Upper lobe of left lung (tissue), 6 donors: ENCODE measurements at regions not wholly inside any gene's neighbourhood (a gene's known extent, or its start where the extent isn't known, plus 50 kb on each side); places are given as distances from the start of the nearest gene placed in this dataset.

Source experiments
- ATAC-seq, 2 donors: fragments of 200-7000 bp; cut with Tn5 transposase; one replicate each; pipeline ENCODE4 v1.9.1; 2022; ENCODE audit warnings: mild to moderate bottlenecking in 2 of 2, moderate library complexity in 2 of 2; ENCODE audit not compliant: low FRiP score in 2 of 2
- DNase-seq, 2 donors: peaks; one replicate each; pipeline ENCODE4 v3.0.0-alpha.2; 2019 to 2020
- H3K27ac ChIP-seq, 4 donors: fragments of 200-600 bp; sonication (generic); one replicate each; pipeline ENCODE4 v1.5.1; 2016 to 2019
- H3K27me3 ChIP-seq, 4 donors: fragments of 200-600 bp; sonication (generic); one replicate each; pipeline ENCODE4 v1.5.1; 2017 to 2019
- H3K36me3 ChIP-seq, 4 donors: fragments of 200-600 bp; sonication (generic); one replicate each; pipeline ENCODE4 v1.5.1; 2016 to 2019
- H3K4me1 ChIP-seq, 4 donors: fragments of 200-600 bp; sonication (generic); one replicate each; pipeline ENCODE4 v1.5.1; 2018 to 2019
- H3K4me3 ChIP-seq, 4 donors: fragments of 200-600 bp; sonication (generic); one replicate each; pipeline ENCODE4 v1.5.1; 2017 to 2019; ENCODE audit warnings: mild to moderate bottlenecking in 2 of 4, moderate library complexity in 1 of 4
- H3K9me3 ChIP-seq, 4 donors: fragments of 200-600 bp; sonication (generic); one replicate each; pipeline ENCODE4 v1.5.1; 2018 to 2019
- EP300 ChIP-seq, 4 donors: sonication (generic); formaldehyde crosslinking; IDR thresholded peaks; one replicate each; pipeline ENCODE4 v1.5.1; 2017; ENCODE audit warnings: antibody characterized with exemption in 4 of 4, control low read depth in 2 of 4
- POLR2A ChIP-seq, 4 donors: fragments of 450-650 bp; IDR thresholded peaks; one replicate each; pipeline ENCODE4 v1.5.1; 2016 to 2017; ENCODE audit warnings: antibody characterized with exemption in 4 of 4, mild to moderate bottlenecking in 2 of 4
- POLR2AphosphoS5 ChIP-seq, 2 donors: sonication (generic); formaldehyde crosslinking; IDR thresholded peaks; one replicate each; pipeline ENCODE4 v1.5.1; 2017; ENCODE audit warnings: antibody characterized with exemption in 2 of 2
- WGBS, 2 donors: methylation state at CpG; one replicate each; pipeline ENCODE4 v1.1.5; 2017 to 2018; 5-methylcytosine and 5-hydroxymethylcytosine counted together
- TF ChIP-seq, protein P1 (sequence below), 6 experiments: fragments of 450-650 bp in 4 of 6; fragments of 200-600 bp in 2 of 6; sonication (generic) in 2 of 6; IDR thresholded peaks; one replicate each; pipeline ENCODE4 v1.5.1; 2016 to 2019; ENCODE audit warnings: antibody characterized with exemption in 6 of 6
- donor health status: DM: no; HTN: no; CAD: no; lungs with moderate emphysema.
- donor health status: DM: no; HTN: yes; CAD: no; lungs with severe emphysema.

DNA sequence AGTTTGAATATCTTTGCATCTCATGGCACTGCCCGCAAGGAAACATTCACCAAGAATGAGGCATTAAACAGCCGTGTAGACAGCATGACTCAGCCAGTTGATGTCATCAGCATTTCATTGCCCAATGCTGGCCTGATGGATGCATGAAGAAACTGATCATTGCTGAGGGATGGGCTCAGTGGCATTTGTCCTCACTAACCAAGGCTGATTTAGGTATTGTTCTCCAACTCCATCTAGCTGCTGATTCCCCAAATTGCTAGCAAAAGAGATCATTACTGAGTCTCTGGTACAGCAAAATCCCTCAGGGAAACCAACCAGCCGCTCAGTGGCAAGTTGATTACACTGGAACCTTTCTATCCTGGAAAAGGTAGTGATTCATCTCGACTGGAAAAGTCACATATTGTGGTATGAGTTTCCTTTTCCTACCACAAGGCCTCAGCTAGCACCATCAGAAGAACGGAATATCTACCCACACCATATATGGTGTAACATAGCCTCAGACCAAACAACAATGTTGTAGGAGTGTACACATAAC lies 186.5 kb upstream of the GAP43 start:
- Histone ChIP-seq H3K4me3 (no peak overlapping the region), H3K4me1 (no peaks in the 10 kb centered on the region), H3K27me3 (no peaks in the 10 kb centered on the region), H3K36me3 (no peaks in the 10 kb centered on the region), H3K9me3 (no peaks in the 10 kb centered on the region), H3K27ac (no peak overlapping the region)
- ATAC-seq (no peak), DNase-seq (no peak)
- 50 to 59% methylated on average over 5 of the region's 5 CpGs for WGBS, 2 donors
- TF ChIP-seq, protein P1, sequence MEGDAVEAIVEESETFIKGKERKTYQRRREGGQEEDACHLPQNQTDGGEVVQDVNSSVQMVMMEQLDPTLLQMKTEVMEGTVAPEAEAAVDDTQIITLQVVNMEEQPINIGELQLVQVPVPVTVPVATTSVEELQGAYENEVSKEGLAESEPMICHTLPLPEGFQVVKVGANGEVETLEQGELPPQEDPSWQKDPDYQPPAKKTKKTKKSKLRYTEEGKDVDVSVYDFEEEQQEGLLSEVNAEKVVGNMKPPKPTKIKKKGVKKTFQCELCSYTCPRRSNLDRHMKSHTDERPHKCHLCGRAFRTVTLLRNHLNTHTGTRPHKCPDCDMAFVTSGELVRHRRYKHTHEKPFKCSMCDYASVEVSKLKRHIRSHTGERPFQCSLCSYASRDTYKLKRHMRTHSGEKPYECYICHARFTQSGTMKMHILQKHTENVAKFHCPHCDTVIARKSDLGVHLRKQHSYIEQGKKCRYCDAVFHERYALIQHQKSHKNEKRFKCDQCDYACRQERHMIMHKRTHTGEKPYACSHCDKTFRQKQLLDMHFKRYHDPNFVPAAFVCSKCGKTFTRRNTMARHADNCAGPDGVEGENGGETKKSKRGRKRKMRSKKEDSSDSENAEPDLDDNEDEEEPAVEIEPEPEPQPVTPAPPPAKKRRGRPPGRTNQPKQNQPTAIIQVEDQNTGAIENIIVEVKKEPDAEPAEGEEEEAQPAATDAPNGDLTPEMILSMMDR (IDR thresholded peaks at IDR 0.05) = no peak
- no peak for TF ChIP-seq EP300 (IDR thresholded peaks at IDR 0.05)
- no peak for TF ChIP-seq POLR2A (IDR thresholded peaks at IDR 0.05)
- TF ChIP-seq POLR2AphosphoS5 (IDR thresholded peaks at IDR 0.05) = no peak

DNA sequence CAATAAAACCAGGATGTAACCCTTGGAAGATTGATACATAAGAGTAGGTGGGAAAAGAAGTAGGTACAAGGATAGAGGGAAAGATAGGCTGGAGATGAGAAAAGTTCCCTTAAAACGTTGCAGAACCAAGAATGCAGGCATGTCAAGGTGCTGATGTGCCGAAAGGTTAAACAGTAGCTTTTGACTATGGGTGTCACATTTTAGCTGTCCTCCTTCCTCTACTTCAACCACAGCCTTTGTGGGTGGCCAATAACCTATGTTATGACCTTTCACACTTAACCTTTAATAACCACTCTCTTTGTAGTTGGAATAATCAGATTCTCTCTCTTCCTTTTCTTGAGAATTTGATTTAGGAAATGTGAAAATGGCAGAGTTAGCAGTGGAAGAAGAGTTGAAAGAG lies 184.5 kb upstream of the GAP43 start:
- Histone ChIP-seq H3K4me1 (no peaks in the 10 kb centered on the region), H3K36me3 (no peaks in the 10 kb centered on the region), H3K9me3 (no peaks in the 10 kb centered on the region), H3K27me3 (no peaks in the 10 kb centered on the region), H3K4me3 (no peak overlapping the region), H3K27ac (no peak overlapping the region)
- 76 to 77% methylated on average over 2 of the region's 2 CpGs for WGBS, 2 donors
- TF ChIP-seq EP300 (IDR thresholded peaks at IDR 0.05) = no peak
- TF ChIP-seq POLR2A (IDR thresholded peaks at IDR 0.05) = no peak
- TF ChIP-seq, protein P1 (IDR thresholded peaks at IDR 0.05) = no peak
- TF ChIP-seq POLR2AphosphoS5 (IDR thresholded peaks at IDR 0.05) = no peak
- ATAC-seq (no peak), DNase-seq (no peak)

DNA sequence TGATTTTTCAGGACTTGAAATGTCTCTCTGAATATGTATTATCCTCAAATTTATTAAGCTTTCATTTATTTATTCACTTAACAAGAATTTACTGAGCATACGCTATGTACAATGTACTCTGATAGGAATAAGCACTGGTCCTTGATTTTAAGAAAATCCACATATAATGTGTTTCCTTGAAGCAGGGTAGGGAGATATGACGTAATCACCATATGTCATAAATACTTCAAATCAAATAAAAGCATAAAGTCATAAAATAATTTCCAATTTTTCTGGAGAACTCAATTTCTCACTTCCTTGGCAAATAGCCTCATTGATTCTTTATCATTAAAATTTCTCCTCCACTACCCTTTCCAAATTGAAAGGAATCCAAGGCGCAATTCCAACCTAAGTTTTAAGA lies 177.8 kb upstream of the GAP43 start:
- TF ChIP-seq, protein P1 (IDR thresholded peaks at IDR 0.05) = no peak
- ATAC-seq (no peak), DNase-seq (no peak)
- 88 to 93% methylated on average over 3 of the region's 3 CpGs for WGBS, 2 donors
- H3K9me3 ChIP-seq = no peaks in the 10 kb centered on the region
- H3K27me3 ChIP-seq = no peaks in the 10 kb centered on the region
- no peak overlapping the region for H3K4me3 ChIP-seq
- H3K27ac ChIP-seq = no peak overlapping the region
- no peaks in the 10 kb centered on the region for H3K4me1 ChIP-seq
- H3K36me3 ChIP-seq = no peaks in the 10 kb centered on the region

DNA sequence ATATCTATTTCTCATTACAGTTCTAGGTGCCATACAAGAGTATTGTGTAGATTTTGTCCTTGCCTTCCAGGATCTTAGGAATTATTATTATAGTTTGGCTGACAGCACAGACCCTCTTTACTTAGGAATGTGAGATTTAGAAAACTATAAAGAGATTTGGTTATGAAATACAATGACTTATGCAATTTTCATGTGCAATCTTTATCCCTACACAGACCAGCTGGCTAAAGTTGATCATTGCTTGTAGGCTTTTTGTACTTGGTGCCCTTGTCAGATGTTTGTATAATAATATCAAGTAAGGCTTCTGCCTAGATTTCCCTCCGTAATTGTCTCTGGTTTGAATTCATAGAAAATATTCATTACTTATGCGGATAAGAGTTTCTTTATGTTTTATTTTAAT lies 174.5 kb upstream of the GAP43 start:
- ATAC-seq (no peak), DNase-seq (no peak)
- TF ChIP-seq EP300 (IDR thresholded peaks at IDR 0.05) (no peak), POLR2AphosphoS5 (IDR thresholded peaks at IDR 0.05) (no peak), POLR2A (IDR thresholded peaks at IDR 0.05) (no peak)
- TF ChIP-seq, protein P1 (IDR thresholded peaks at IDR 0.05) = no peak
- 36 to 70% methylated on average over 2 of the region's 2 CpGs for WGBS, 2 donors
- no peaks in the 10 kb centered on the region for H3K4me1 ChIP-seq
- H3K9me3 ChIP-seq = no peaks in the 10 kb centered on the region
- H3K27ac ChIP-seq = no peak overlapping the region
- H3K36me3 ChIP-seq = no peaks in the 10 kb centered on the region
- no peak overlapping the region for H3K4me3 ChIP-seq
- H3K27me3 ChIP-seq = no peaks in the 10 kb centered on the region

DNA sequence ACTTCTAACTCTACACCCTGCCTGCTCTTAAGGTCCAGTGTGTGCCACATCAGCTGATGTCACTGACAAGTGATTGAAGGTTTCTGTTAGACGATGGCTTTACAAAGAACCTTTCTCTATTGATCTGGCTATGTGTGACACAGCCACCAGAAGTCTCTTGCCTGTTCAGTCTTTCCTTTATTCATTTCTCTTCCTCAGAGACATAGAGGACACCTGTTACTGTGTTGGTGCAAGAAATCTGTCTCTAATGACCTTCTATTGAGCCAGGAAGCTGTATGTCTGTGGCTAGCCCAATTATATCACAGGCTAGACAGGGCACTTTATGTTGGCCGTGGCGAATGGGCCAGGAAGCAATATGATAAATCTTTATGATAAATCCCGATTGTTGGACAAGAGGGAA lies 173.3 kb upstream of the GAP43 start:
- H3K4me1 ChIP-seq = no peaks in the 10 kb centered on the region
- H3K27me3 ChIP-seq = no peaks in the 10 kb centered on the region
- TF ChIP-seq POLR2A (IDR thresholded peaks at IDR 0.05) (no peak), POLR2AphosphoS5 (IDR thresholded peaks at IDR 0.05) (no peak), EP300 (IDR thresholded peaks at IDR 0.05) (no peak)
- TF ChIP-seq, protein P1 (IDR thresholded peaks at IDR 0.05) = no peak
- H3K36me3 ChIP-seq = no peaks in the 10 kb centered on the region
- 70 to 72% methylated on average over 4 of the region's 4 CpGs for WGBS, 2 donors
- no peak overlapping the region for H3K4me3 ChIP-seq
- peaks cover 0 to 2% (median 0%) of the 10 kb centered on the region in 4 donors for H3K9me3 ChIP-seq
- H3K27ac ChIP-seq = no peak overlapping the region
- no peak for DNase-seq
- ATAC-seq = no peak
